GM21529 (cell line): ENCODE measurements at regions not wholly inside any gene's neighbourhood (a gene's known extent, or its start where the extent isn't known, plus 50 kb on each side); places are given as distances from the start of the nearest gene placed in this dataset.

Experiments
- ATAC-seq: cut with Tn5 transposase; IDR thresholded peaks from one replicate; pipeline ENCODE4 v1.9.1; 2021; ENCODE audit not compliant: unreplicated experiment

DNA sequence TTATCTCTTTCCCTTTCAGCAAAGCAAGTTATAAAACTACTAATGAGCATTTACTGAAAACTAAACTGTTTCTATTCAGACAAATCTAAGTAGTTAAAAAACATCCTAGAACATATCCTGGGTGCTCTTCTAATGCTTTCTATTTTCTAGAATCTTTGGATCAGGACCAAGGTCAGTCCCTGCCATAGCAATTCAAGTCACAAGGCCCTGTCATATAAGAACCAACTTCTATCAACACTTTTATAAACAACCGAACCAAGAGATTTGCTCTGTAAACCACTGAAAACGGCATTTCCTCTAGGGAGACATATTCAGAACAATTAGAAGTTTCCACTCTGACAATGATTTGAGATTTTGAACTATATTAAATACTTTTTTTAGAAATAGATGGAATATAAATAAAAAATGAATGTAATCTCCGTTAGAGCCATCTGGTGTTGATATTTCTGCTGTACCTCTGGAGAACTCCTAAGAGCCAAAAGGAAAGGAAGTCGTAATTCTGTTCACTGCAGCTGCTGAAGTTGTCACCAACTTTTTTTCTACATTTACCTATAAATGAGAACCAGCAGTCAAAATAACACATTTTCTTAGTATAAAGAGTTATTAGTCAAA lies 51.4 kb upstream of the LGSN start:
- ATAC-seq, result no peak

DNA sequence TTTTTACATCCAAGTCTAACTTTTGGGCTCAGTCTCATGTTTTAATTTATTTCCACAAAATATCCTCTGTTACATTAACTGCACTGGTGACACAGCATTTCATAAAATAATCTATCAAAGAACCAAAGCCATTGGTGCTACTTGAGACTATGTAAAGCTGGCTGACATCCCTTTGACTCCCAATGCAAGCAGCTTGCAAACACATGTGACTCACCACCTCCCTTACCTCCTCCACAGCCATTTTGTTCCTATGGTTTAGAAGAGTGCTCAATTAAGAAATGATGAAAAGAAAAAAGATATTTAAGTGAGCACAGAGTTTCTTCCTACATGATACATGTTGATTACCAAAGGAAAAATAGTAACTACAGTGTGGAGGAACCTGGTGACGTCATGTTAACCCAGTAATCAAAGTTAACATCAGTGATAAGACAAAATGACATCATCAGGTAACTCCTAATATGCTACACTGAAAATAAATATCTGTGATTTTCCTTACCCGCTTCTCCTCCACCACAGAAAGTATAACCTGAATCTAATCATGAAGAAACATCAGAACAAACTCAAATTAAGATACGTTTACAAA lies 53.3 kb upstream of the LGSN start:
- ATAC-seq, result no peak

DNA sequence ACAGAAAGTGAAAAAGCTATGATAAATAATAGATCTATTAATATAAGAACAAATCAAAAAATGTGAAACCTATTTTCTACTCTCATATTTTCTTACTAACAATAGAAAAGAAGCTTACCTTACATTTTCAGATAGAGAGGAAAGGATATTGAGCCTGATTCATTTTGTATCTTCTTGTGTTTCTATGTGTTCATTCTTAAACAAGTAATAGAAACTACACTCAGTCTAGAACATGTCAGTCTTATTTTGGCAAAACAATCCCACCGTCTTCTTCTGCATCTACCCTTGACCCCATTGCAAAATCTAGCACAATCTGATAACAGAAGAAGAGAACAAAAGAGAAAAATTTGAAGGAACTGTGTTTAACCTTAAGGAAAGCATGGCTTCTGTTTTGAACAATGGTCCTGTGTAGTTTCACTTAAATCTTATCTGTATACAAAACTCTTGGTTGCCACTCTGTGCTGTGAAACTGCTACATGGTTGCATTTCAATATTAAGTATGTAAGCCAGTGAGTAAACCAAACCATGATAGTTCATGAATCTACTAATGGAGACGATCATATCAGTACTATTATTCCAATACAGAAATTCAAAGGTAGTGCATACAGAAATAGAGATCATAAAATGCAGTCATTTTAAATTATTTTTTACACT lies 69.5 kb upstream of the LGSN start:
- no peak for ATAC-seq

DNA sequence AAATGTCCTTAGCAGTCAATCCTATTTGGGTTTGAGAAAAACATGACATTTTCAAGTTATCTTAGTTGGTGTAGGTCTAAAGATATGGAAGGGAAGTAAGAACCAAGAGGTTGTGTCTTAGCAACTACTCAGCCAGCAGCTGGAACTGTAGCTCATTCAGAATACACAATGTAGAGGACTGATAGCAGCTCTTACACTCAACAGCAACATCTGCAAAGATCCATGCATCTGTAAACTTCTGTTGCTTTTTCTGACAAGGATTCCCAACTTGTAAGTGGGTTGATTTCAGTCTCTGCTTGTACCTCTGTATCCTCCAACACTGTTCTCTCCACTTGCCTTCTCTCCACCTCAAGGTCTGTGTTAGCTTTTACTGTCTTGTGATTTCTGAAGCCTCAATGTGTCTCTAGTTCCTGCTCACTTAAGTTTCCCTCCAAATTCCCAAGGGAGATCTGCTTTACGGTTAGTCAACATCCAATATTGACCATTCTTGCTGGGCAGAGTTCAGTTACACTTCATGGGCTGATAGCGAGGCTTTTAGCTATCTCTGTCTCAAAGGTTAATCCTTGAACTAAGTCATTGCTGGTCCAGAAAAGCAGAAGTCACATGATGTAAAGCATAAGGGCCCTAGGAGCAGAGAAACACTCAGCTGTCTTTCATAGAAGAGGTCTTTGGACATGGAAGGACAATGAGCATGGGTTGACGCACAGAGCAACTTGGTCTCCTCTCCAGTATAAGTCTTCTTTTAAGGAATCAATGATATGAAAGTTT lies 71.6 kb upstream of the LGSN start:
- ATAC-seq, result no peak

DNA sequence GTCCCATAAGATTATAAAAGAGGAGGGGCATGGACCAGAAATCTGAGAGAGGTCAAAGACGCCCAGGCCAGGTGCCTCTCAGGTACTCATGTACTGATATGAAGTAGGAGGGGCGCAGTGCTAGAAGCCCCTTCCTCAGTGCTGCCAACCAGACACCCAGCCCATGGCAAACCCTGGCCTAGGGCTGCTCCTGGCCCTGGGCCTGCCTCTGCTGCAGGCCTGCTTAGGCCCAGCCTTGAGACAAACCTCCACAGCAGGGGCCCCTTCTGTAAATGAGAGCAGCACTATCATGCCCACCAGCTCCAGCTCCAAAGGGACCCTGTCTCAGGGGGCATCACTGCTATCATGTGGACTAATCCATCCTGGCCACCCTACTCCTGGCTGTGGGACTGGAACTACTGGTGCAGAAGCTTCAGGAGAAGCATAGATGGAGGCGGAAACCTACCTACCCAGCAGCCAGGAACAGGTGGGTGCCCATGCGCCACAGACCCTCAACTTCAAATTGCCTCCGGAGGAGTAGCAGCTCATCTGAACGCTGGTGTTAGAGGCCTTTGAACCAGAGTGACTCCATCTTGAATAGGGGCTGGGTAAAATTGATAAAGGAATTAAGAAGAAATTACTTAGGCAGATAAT lies 72.4 kb upstream of the LGSN start:
- ATAC-seq, result no peak

DNA sequence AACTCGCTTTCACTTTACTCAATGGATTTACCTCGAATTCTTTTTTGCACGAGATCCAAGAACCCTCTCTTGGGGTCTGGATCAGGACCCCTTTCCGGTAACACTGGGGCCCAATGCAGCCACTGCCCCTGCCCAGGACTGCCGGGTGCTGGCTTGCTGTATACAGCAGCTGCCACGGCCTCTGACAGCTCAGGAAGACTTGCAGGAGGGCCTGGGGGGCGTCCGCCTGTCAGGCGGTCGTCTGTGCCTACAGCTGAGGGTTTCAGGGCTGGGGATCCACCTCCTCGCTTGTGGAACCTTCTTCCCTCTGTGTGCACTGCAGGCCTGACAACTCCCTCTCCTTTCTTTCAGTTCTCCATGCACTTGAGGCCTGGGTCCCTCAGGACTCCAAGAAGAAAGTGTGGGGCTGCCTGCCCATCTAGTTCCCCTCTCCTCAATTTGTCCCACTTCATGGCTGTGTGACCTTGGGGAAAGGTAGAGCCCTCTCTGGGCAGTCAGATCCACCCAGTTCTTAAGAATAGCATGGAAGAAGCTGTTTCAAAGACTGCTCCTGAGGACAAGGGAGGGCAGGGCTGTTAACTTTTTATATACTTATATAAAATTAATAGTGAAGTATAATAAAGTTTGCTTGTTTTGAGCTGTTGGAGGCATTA lies 75.0 kb upstream of the LGSN start:
- no peak for ATAC-seq

DNA sequence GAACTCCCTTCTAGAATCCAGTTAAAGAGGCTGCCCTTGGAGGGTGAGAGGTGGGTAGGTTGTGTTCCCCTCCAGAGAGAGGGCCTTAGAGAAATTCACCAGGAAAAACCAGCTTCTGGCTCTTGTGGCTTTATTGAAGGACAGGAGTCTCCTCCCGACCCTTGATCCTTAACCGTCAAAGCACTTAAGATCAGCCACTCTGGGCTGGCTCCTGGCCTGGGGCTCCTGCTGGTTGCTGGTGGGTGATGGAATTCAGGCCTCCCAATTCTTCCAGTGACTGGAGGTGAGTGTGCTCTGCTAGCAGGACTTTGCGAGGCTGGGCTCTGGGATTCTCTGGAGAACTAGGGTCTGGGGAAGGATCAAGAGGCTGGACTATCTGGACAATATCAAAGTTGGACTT lies 75.6 kb upstream of the LGSN start:
- ATAC-seq, result no peak

DNA sequence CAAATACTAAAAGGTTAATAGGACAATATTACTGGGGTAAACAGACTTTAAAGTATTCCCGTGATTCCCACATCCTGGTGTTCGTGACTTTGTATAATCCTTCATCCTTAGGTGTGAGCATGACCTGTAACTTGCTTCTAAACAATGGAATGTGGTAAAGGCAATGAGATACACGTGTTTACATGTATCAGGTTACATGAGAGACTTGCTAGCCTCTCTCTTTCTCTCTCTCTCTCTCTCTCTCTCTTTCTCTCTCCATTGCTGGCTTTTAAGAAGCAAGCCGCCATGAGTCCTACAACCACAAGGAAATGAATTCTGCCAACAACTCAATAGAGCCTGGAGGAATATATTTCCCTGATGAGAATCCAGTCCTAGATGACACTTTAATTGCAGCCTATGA lies 83.9 kb upstream of the LGSN start:
- no peak for ATAC-seq

DNA sequence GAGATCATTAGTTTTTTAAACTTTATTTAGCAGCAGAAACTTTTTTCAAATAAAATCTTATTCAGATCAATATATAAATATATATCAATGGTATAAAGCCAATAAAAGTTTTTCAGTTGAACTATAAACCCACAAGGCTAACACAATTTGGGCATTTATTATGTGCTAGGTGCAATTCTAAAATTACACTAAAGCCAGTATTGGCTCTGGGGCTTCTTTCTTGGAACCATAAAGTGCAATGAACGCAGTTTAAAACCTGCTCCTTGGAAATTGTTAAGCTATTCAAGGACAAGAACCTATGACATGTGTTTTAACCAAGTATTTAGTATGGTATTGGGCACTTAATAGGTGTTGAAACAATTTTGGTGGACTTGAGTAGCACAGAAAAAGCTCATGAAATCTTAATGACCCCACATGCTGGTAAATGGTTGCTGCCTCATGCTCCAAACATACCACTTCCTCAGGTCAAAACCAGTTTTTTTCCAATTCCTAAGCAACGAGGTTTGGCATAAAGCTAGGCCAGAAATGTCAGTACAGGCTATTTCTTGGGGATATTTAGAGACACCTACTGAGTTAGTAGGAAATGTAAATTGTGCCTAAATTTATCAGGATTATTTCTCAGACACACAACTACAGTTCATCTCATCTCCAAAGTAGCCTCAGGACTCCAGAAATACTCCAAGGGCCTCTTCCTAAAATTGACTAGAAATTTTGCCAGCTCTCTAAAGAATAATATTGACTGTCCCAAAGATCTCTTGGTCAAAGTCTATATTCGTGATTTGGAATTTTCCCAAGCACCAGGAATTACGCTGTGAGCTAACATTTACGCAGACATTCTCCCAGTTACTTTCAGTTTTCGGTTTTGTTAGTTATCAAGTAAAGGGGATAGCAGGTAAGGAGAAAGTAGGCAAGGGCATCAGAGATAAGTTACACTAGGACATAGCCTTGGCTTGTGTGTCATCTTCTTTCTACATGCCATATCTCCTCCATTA lies 90.9 kb upstream of the LGSN start:
- ATAC-seq, result no peak

DNA sequence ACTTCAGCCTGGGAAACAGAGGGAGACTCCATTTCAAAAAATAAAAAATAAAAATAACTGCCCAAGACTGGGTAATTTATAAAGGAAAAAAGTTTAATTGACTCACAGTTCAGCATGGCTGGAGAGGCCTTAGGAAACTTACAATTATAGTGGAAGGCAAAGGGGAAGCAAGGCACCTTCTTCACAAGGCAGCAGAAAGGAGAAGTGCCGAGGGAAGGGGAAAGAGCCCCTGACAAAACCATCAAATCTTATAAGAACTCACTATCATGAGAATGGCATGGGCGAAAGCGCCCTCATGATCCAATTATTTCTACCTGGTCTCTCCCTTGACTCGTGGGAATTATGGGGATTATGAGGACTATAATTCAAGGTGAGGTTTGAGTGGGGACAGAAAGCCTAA lies 95.5 kb upstream of the LGSN start:
- ATAC-seq, result no peak

DNA sequence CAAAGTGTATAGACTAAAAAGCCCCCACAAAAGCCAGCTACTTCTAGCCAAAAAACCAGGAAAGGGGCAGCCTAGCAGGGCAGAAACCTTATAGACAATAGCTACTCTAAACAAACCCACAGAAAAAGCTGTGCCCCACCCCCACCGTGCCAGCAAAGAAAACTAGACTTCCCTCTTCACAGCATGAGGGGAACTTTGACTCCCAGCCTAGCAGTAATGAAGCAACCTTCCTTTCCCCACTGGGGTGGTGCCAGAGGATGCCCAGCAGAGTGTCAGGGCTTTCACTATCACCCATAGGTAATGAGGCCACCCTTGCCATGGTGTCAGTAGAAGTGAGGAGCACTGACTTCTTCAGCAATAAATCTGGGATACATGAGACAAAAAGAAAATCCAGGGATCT lies 99.0 kb upstream of the LGSN start:
- no peak for ATAC-seq

DNA sequence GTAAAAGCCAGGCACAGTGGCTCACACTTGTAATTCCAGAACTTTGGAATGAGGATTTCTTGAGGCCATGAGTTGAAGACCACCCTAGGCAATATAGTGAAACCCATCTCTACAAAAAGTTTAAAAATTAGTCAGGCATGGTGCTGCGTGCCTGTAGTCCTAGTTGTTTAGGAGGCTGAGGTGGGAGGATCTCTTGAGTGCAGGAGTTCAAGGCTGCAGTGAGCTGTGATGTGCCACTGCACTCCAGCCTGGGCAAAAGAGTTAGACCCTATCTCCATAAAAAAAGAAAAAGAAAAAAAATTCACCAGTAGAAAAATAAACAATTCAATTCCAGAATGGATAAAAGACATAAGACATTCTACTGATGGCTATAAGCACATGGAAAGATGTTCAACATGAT lies 104.9 kb upstream of the LGSN start:
- ATAC-seq, result no peak

DNA sequence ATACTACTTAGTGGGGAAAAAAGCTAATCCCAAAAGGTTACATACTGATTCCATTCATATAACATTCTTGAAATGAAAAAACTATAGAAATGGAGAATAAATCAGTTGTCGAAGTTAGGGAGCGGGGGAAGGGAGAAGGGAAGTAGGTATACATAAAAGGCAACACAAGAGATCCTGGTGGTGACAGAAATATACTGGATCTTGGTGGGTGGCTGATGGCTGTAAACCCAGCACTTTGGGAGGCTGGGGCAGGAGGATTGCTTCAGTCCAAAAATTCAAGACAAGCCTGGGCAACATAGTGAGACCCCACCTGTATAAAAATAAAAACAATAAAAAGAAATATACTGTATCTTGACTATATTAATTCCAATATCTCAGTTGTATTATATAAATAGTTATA lies 105.7 kb upstream of the LGSN start:
- ATAC-seq, result no peak

DNA sequence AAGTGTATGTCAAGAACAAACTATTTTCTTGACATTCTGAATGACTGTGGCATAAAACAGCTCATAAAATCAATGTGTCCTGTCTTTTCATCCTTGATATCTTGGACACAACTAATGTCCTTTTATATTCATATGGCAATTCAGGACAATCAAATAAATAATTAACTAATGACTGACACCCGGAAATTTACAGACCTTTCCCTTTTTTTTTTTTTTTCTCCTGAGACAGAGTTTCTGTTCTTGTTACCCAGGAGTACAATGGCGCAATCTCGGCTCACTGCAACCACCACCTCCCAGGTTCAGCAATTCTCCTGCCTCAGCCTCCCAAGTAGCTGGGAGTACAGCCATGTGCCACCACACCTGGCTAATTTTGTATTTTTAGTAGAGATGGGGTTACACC lies 107.1 kb upstream of the LGSN start:
- ATAC-seq, result no peak

DNA sequence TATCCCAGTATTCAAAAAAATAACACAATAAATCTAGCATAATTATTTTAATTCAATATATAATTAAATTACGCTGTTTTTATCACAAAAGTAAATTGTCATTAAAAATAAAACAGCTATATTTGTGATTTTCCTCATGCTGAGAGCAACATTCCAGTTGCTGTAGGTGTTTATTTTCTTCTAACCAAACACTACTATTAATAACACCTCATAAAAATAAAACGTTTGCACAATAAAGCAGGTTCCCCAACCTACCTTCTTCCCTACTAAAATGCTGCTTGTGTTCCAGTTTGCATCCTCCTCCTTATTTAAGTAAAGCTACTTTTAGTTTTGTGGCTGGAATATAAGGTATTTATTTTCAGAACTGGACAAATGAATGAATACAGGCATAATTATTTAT lies 108.2 kb upstream of the LGSN start:
- ATAC-seq, result no peak

DNA sequence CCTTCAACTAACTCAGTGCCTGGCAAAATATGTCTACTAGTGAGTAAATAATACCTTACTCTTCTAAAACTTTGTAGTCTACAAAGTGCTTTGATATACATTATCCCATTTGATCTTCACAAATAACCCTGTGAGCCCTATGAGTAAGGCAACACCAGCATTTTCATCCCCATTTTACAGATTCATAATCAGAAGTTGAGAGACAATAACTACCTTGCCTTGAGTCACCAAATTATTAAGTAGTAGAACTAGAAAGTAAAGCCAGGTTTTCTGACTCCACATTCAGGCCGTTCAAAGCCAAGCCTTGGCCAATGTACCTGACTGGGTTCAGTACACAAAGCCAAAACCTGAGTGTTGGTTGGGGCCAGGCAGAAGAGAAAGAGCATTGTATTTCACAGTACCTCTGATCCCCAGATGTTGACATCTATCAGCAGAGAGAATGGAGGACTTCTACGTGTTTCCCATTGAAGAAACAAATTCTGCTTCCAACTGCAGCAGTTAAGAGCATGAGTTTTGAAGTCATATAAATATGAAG lies 111.3 kb upstream of the LGSN start:
- ATAC-seq, result no peak

DNA sequence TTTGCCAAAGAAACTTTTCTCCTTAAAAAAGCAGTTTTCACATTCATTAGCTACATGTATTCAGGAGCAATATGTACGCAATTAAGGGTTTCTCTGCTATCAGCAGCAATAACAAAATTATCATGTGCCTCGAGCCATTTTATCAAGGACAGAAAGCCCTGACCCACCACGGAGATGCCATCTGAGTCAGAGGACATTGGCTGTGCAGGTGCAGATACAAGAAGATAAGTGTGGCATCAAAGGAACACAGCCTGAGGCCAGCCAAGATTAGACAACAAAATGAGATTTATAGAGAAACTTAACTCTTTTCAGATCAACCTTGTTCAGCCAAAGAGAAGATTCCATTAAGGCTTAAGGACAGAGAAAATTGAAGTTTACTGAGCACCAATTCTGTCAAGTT lies 115.2 kb upstream of the LGSN start:
- no peak for ATAC-seq

DNA sequence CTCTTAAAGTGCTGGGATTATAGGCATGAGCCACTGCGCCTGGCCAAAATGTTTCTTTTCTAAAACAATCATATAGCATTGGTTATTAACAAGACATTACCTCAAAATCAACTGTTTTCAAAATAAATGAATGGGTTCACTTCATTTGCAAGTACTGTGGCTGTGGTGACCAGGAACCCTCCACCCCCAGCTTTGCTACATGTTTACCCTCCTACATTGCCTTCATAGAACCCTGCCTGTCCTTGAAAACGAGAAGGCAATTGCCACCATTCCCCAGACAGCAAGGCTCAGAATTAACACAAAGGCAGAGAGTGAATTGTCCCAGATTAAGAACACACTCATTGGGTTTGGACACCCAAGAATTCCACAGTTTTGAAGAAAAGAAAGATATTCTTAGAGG lies 116.6 kb upstream of the LGSN start:
- no peak for ATAC-seq

DNA sequence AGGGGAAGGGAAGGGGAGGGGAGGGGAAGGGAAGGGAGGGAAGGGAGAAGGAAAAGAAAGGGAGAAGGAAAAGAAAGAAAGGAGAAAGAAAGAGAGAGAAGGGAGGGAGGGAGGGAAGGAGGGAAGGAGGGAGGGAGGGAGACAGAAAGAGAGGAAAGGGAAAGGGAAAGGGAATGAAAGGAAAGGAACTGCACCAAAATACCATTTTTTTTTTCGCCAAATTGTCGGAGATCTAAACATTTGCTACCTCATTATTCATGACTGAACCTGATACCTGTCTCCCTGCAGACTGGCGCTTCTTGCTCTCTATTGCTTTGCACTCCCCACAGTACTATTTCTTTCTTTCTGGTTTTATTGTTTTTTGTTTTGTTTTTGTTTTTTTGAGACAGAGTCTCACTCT lies 117.3 kb upstream of the LGSN start:
- no peak for ATAC-seq

DNA sequence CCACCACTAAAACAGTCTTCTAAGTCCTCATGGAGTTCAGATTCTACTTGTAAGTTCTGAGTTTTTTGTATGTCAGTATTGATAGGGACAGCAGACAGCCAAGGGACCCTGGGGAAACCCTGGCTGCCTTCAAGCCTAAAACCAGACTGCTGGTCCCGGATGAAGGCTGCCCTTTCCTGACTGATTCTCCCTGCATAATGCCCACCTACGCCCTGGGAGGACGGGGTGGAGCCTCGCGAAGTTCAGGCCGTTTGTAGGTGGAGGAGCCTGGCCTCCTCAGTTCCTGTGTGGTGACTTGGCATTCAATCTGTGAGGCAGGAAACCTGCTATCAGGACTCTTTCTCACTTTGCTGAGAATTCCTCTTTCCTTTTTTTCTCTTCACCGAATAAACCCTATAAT lies 120.3 kb upstream of the LGSN start:
- peak; percentile 54 for ATAC-seq
